ENCODE measurements at regions not wholly inside any gene's neighbourhood (a gene's known extent, or its start where the extent isn't known, plus 50 kb on each side); places are given as distances from the start of the nearest gene placed in this dataset.

GRCh38 chr22:26897384-26897783 is 240.0 kb downstream of the MIAT start:
- no peak for DNase-seq

GRCh38 chr22:26898946-26899605 is 241.7 kb downstream of the MIAT start:
- DNase-seq, result no peak

GRCh38 chr22:26900787-26901186 is 243.4 kb downstream of the MIAT start:
- DNase-seq, result no peak

GRCh38 chr22:26901198-26901816 is 243.9 kb downstream of the MIAT start:
- no peak for DNase-seq

- DNase-seq, result no peak
These were observed 245.1 kb downstream of the MIAT start for GRCh38 chr22:26902401-26903029.

- no peak for DNase-seq
These were observed 245.9 kb downstream of the MIAT start for GRCh38 chr22:26903030-26903856.

GRCh38 chr22:26904483-26904882 is 247.1 kb downstream of the MIAT start:
- DNase-seq, result no peak

GRCh38 chr22:26905076-26905475 is 247.7 kb downstream of the MIAT start:
- DNase-seq, result no peak

- no peak for DNase-seq
These were observed 248.3 kb downstream of the MIAT start for GRCh38 chr22:26905640-26906039.

- no peak for DNase-seq
These were observed 249.1 kb downstream of the MIAT start for GRCh38 chr22:26906464-26906863.

GRCh38 chr22:26907366-26907765 is 250.0 kb downstream of the MIAT start:
- no peak for DNase-seq

GRCh38 chr22:26910845-26911244 is 253.5 kb downstream of the MIAT start:
- no peak for DNase-seq

GRCh38 chr22:26912655-26913345 is 255.4 kb downstream of the MIAT start:
- DNase-seq, result no peak

GRCh38 chr22:26914519-26915185 is 257.3 kb downstream of the MIAT start:
- DNase-seq, result no peak

- no peak for DNase-seq
These were observed 258.8 kb downstream of the MIAT start for GRCh38 chr22:26916236-26916635.

GRCh38 chr22:26918226-26918625 is 260.8 kb downstream of the MIAT start:
- no peak for DNase-seq

GRCh38 chr22:26921726-26922125 is 264.3 kb downstream of the MIAT start:
- no peak for DNase-seq

GRCh38 chr22:26922806-26923205 is 265.4 kb downstream of the MIAT start:
- no peak for DNase-seq

GRCh38 chr22:26923531-26923930 is 266.1 kb downstream of the MIAT start:
- no peak for DNase-seq

GRCh38 chr22:26927821-26928220 is 270.4 kb downstream of the MIAT start:
- DNase-seq, result no peak

GRCh38 chr22:26931471-26931870 is 274.1 kb downstream of the MIAT start:
- no peak for DNase-seq

GRCh38 chr22:26933105-26933590 is 275.8 kb downstream of the MIAT start:
- DNase-seq, result no peak
